SU-DHL-6 (cell line): ENCODE measurements at regions not wholly inside any gene's neighbourhood (a gene's known extent, or its start where the extent isn't known, plus 50 kb on each side); places are given as distances from the start of the nearest gene placed in this dataset.

ENCODE experiments used
- H2AFZ ChIP-seq: fragments of 200-600 bp; sonication (generic); 2 replicates; pipeline ENCODE4 v1.6.1; 2014; ENCODE audit warnings: low read depth, mild to moderate bottlenecking, moderate library complexity, mixed read lengths, antibody characterized with exemption, low read length; ENCODE audit not compliant: severe bottlenecking
- H3F3A ChIP-seq: fragments of 200-600 bp; shearing (Covaris generic); 2 replicates; pipeline ENCODE4 v1.6.0; 2016; ENCODE audit warnings: antibody characterized with exemption, mild to moderate bottlenecking; ENCODE audit not compliant: insufficient read depth
- H3K27ac ChIP-seq: fragments of 200-600 bp; sonication (generic); 2 replicates; pipeline ENCODE4 v1.5.1; 2016; ENCODE audit warnings: low read depth, mild to moderate bottlenecking, low read length, moderate library complexity, mixed read lengths
- H3K27me3 ChIP-seq: fragments of 200-600 bp; sonication (generic), shearing (Covaris generic); 2 replicates; pipeline ENCODE4 v1.6.0; 2014; ENCODE audit warnings: mild to moderate bottlenecking, low read length
- H3K36me3 ChIP-seq: fragments of 200-600 bp; sonication (generic); 2 replicates; pipeline ENCODE4 v1.6.1; 2014; ENCODE audit warnings: mild to moderate bottlenecking, low read length, mixed read lengths
- H3K4me2 ChIP-seq: fragments of 300-600, 200-600 bp; shearing (Covaris generic), sonication (generic); 2 replicates; pipeline ENCODE4 v1.6.0; 2014; ENCODE audit warnings: low read length, low read depth, mild to moderate bottlenecking; ENCODE audit not compliant: poor library complexity, severe bottlenecking
- H3K4me3 ChIP-seq: fragments of 200-600 bp; sonication (generic); 2 replicates; pipeline ENCODE4 v1.5.1; 2014; ENCODE audit warnings: antibody characterized with exemption, low read length, mild to moderate bottlenecking, mixed read lengths; ENCODE audit not compliant: insufficient read depth, poor library complexity, severe bottlenecking
- H3K79me2 ChIP-seq: fragments of 200-600 bp; sonication (generic); 2 replicates; pipeline ENCODE4 v1.6.1; 2014; ENCODE audit warnings: mild to moderate bottlenecking, low read length, moderate library complexity; ENCODE audit not compliant: insufficient read depth
- H3K9ac ChIP-seq: fragments of 200-600 bp; sonication (generic); 2 replicates; pipeline ENCODE4 v1.7.0; 2014; ENCODE audit warnings: mild to moderate bottlenecking, low read length
- H3K9me2 ChIP-seq: fragments of 200-600 bp; sonication (generic); replicated peaks from 2 replicates; pipeline ENCODE4 v1.6.1; 2014; ENCODE audit warnings: low read length; ENCODE audit not compliant: insufficient read depth
- H3K9me3 ChIP-seq: fragments of 200-600 bp; sonication (generic); 2 replicates; pipeline ENCODE4 v1.6.1; 2014; ENCODE audit warnings: low read length, mixed read lengths; ENCODE audit not compliant: insufficient read depth
- H4K20me1 ChIP-seq: fragments of 200-600 bp; sonication (generic); 2 replicates; pipeline ENCODE4 v1.6.1; 2014; ENCODE audit warnings: low read depth, mild to moderate bottlenecking, antibody characterized with exemption, low read length, moderate library complexity, mixed read lengths
- EZH2phosphoT487 ChIP-seq: fragments of 200-600 bp; sonication (generic), shearing (Covaris generic); conservative IDR thresholded peaks from 2 replicates; pipeline ENCODE4 v1.6.1; 2018; ENCODE audit warnings: mild to moderate bottlenecking, antibody characterized with exemption, low read length, moderate library complexity, mixed read lengths
- TF ChIP-seq, protein P1 (sequence below): fragments of 200-600 bp; sonication (generic); IDR thresholded peaks from one replicate; pipeline ENCODE4 v1.5.1; 2017; ENCODE audit warnings: antibody characterized with exemption, mild to moderate bottlenecking, low read length, moderate library complexity; ENCODE audit not compliant: insufficient read depth, poor library complexity, severe bottlenecking

DNA sequence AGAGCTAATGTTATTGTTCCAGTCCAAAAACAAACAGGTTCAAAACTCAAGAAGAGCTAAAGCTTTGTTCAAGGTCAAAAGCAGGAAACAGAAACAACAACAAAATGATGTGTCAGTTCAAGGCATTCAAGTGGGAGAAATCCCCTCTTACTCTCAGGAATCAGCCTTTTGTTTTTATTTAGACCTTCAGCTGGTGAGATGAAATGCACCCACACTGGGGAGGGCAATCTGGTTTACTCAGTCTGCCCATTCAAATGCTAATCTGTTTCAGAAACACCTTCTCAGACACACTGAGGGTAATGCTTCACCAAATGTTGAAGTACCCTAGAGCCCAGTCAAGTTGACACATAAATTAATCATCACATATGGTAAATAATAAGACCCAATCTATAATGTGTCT lies 150.6 kb downstream of the TMX3 start:
- H3F3A ChIP-seq, result no peaks in the 10 kb centered on the region
- H3K9ac ChIP-seq, result no peak overlapping the region
- no peaks in the 10 kb centered on the region; the same call in 1 of the 2 replicates for H3K27me3 ChIP-seq
- no peaks in the 10 kb centered on the region for H4K20me1 ChIP-seq
- H3K9me3 ChIP-seq, result no peaks in the 10 kb centered on the region
- no peaks in the 10 kb centered on the region for H3K9me2 ChIP-seq
- no peaks in the 10 kb centered on the region for H3K79me2 ChIP-seq
- no peak overlapping the region for H3K4me2 ChIP-seq
- H3K4me3 ChIP-seq, result no peak overlapping the region
- H3K27ac ChIP-seq, result no peak overlapping the region
- no peak for TF ChIP-seq EZH2phosphoT487
- TF ChIP-seq, protein P1, sequence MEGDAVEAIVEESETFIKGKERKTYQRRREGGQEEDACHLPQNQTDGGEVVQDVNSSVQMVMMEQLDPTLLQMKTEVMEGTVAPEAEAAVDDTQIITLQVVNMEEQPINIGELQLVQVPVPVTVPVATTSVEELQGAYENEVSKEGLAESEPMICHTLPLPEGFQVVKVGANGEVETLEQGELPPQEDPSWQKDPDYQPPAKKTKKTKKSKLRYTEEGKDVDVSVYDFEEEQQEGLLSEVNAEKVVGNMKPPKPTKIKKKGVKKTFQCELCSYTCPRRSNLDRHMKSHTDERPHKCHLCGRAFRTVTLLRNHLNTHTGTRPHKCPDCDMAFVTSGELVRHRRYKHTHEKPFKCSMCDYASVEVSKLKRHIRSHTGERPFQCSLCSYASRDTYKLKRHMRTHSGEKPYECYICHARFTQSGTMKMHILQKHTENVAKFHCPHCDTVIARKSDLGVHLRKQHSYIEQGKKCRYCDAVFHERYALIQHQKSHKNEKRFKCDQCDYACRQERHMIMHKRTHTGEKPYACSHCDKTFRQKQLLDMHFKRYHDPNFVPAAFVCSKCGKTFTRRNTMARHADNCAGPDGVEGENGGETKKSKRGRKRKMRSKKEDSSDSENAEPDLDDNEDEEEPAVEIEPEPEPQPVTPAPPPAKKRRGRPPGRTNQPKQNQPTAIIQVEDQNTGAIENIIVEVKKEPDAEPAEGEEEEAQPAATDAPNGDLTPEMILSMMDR, result no peak
- no peak overlapping the region for H2AFZ ChIP-seq
- H3K36me3 ChIP-seq, result no peaks in the 10 kb centered on the region

DNA sequence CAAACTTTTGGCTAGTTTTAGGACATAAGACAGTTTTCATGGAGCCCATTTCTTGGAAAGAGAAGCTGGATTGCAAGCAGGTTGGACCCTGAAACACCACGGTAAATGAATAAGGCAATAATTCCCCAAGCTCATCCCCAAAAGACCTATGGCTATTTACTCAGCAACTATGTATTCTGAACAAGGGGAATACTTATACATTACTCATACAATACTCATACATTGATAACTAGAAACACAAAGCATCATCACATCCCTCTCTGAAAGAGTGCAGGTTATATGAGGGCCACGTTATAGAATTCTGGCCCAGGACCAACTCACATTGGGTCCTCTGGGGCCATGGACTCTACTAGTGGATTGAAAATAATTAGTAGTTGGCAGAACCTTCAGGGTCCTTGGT lies 154.8 kb downstream of the TMX3 start:
- Histone ChIP-seq H3K36me3 (no peaks in the 10 kb centered on the region), H3K79me2 (no peaks in the 10 kb centered on the region), H3K27me3 (no peaks in the 10 kb centered on the region; the same call in 1 of the 2 replicates), H3K9me2 (no peaks in the 10 kb centered on the region), H3K9me3 (no peaks in the 10 kb centered on the region), H3F3A (no peaks in the 10 kb centered on the region), H3K4me2 (no peak overlapping the region), H2AFZ (no peak overlapping the region), H3K27ac (no peak overlapping the region), H4K20me1 (no peaks in the 10 kb centered on the region), H3K9ac (no peak overlapping the region), H3K4me3 (no peak overlapping the region)
- TF ChIP-seq, protein P1, result no peak
- TF ChIP-seq EZH2phosphoT487, result no peak

DNA sequence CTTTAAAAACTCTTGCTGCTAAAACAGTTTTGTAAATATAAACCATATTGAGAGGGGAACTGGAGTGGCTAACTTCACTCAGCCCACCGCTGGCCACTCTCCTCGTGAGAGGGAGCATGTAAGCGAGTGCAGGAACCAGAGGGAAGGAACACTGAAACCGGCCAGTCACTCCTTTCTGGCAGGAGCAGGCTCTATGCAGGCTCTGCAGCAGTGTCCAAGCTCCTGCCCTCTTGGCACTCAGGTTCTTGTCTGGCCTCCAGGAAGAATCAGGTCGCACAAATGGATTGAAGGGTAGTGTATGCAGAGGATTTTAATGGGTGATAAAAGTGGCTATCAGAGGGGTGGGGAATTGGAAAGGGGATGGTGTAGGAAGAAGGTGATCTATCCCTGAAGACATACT lies 157.7 kb downstream of the TMX3 start:
- no peak overlapping the region for H3K9ac ChIP-seq
- no peak overlapping the region for H3K4me3 ChIP-seq
- no peaks in the 10 kb centered on the region for H3K9me2 ChIP-seq
- H3K36me3 ChIP-seq, result no peaks in the 10 kb centered on the region
- no peaks in the 10 kb centered on the region for H3K9me3 ChIP-seq
- H2AFZ ChIP-seq, result no peak overlapping the region
- TF ChIP-seq, protein P1, result no peak
- TF ChIP-seq EZH2phosphoT487, result no peak
- H4K20me1 ChIP-seq, result no peaks in the 10 kb centered on the region
- no peak overlapping the region for H3K4me2 ChIP-seq
- peaks cover 4% of the 10 kb centered on the region; the same call in 1 of the 2 replicates for H3K27me3 ChIP-seq
- no peaks in the 10 kb centered on the region for H3F3A ChIP-seq
- no peak overlapping the region for H3K27ac ChIP-seq
- no peaks in the 10 kb centered on the region for H3K79me2 ChIP-seq

DNA sequence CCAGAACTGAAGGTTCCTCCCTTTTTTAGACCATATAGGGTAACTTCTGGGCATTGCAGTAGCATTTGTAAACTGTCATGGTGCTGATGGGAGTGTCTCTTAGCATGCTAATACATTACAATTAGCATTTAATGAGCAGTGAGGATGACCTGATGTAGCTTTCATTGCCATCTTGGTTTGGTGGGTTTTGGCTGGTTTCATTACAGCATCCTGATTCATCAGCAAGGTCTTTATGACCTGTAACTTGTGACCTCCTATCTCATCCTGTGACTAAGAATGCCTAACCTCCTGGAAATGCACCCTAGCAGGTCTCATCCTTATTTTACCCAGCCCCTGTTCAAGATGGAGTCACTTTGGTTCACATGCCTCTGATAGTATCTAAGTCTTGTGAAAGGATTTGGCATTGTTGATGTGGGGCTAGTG lies 159.0 kb downstream of the TMX3 start:
- Histone ChIP-seq H3K9ac (no peak overlapping the region), H3K79me2 (no peaks in the 10 kb centered on the region), H4K20me1 (no peaks in the 10 kb centered on the region), H3F3A (no peaks in the 10 kb centered on the region), H3K4me2 (no peak overlapping the region), H3K27ac (no peak overlapping the region), H3K9me3 (no peaks in the 10 kb centered on the region), H3K36me3 (no peaks in the 10 kb centered on the region), H3K4me3 (no peak overlapping the region), H3K27me3 (peaks cover 4% of the 10 kb centered on the region; the same call in 1 of the 2 replicates), H2AFZ (no peak overlapping the region), H3K9me2 (no peaks in the 10 kb centered on the region)
- TF ChIP-seq, protein P1, result no peak
- no peak for TF ChIP-seq EZH2phosphoT487
